ENCODE measurements at regions not wholly inside any gene's neighbourhood (a gene's known extent, or its start where the extent isn't known, plus 50 kb on each side); places are given as distances from the start of the nearest gene placed in this dataset.

GRCh38 chr9:12178634-12179033, 514.6 kb upstream of the TYRP1 start:
- H3K27ac ChIP-seq: no peak overlapping the region
- H3K4me1 ChIP-seq: no peaks in the 10 kb centered on the region
- H3K4me3 ChIP-seq: no peak overlapping the region
- intact Hi-C loops (cut with DNase I; ENCODE audit: low total_unique reads): no loop called here
- TF ChIP-seq CTCF (IDR thresholded peaks at IDR 0.05): no peak
- H3K36me3 ChIP-seq: no peaks in the 10 kb centered on the region
- no peak for DNase-seq
- H3K9me3 ChIP-seq: no peaks in the 10 kb centered on the region
- no peaks in the 10 kb centered on the region for H3K27me3 ChIP-seq

GRCh38 chr9:12182806-12183205, 510.4 kb upstream of the TYRP1 start:
- Histone ChIP-seq H3K27ac (no peak overlapping the region), H3K4me1 (no peaks in the 10 kb centered on the region), H3K27me3 (no peaks in the 10 kb centered on the region), H3K4me3 (no peak overlapping the region), H3K9me3 (no peaks in the 10 kb centered on the region), H3K36me3 (no peaks in the 10 kb centered on the region)
- intact Hi-C loops (cut with DNase I; ENCODE audit: low total_unique reads): no loop called here
- no peak for DNase-seq
- TF ChIP-seq CTCF (IDR thresholded peaks at IDR 0.05): no peak

GRCh38 chr9:12183321-12183720, 509.9 kb upstream of the TYRP1 start:
- Histone ChIP-seq H3K27ac (no peak overlapping the region), H3K4me1 (no peaks in the 10 kb centered on the region), H3K9me3 (no peaks in the 10 kb centered on the region), H3K4me3 (no peak overlapping the region), H3K36me3 (no peaks in the 10 kb centered on the region), H3K27me3 (no peaks in the 10 kb centered on the region)
- no peak for DNase-seq
- TF ChIP-seq CTCF (IDR thresholded peaks at IDR 0.05): no peak
- intact Hi-C loops (cut with DNase I; ENCODE audit: low total_unique reads): no loop called here

GRCh38 chr9:12185856-12186255, 507.3 kb upstream of the TYRP1 start:
- no peak for DNase-seq
- Histone ChIP-seq H3K36me3 (no peaks in the 10 kb centered on the region), H3K4me3 (no peak overlapping the region), H3K27ac (no peak overlapping the region), H3K4me1 (no peaks in the 10 kb centered on the region), H3K9me3 (no peaks in the 10 kb centered on the region), H3K27me3 (no peaks in the 10 kb centered on the region)
- intact Hi-C loops (cut with DNase I; ENCODE audit: low total_unique reads): no loop called here
- no peak for TF ChIP-seq CTCF (IDR thresholded peaks at IDR 0.05)

- H3K36me3 ChIP-seq: no peaks in the 10 kb centered on the region
- H3K4me1 ChIP-seq: no peaks in the 10 kb centered on the region
- H3K9me3 ChIP-seq: no peaks in the 10 kb centered on the region
- DNase-seq: no peak
- intact Hi-C loops (cut with DNase I; ENCODE audit: low total_unique reads): no loop called here
- no peak for TF ChIP-seq CTCF (IDR thresholded peaks at IDR 0.05)
- H3K27me3 ChIP-seq: no peaks in the 10 kb centered on the region
- no peak overlapping the region for H3K27ac ChIP-seq
- no peak overlapping the region for H3K4me3 ChIP-seq
These were observed 501.6 kb upstream of the TYRP1 start for GRCh38 chr9:12191630-12192029.

GRCh38 chr9:12194731-12195130, 498.5 kb upstream of the TYRP1 start:
- H3K27ac ChIP-seq: no peak overlapping the region
- TF ChIP-seq CTCF (IDR thresholded peaks at IDR 0.05): no peak
- intact Hi-C loops (cut with DNase I; ENCODE audit: low total_unique reads): no loop called here
- no peak overlapping the region for H3K4me3 ChIP-seq
- DNase-seq: no peak
- H3K9me3 ChIP-seq: no peaks in the 10 kb centered on the region
- H3K4me1 ChIP-seq: no peaks in the 10 kb centered on the region
- no peaks in the 10 kb centered on the region for H3K27me3 ChIP-seq
- H3K36me3 ChIP-seq: no peaks in the 10 kb centered on the region

All from tibial artery (tissue), 4 donors.